Gastroesophageal sphincter (tissue), 3 donors: ENCODE measurements at regions not wholly inside any gene's neighbourhood (a gene's known extent, or its start where the extent isn't known, plus 50 kb on each side); places are given as distances from the start of the nearest gene placed in this dataset.

Experiments
- CTCF ChIP-seq, 4 experiments: fragments of 200-600 bp in 2 of 4; fragments of 450-650 bp in 2 of 4; sonication (generic) in 1 of 4; IDR thresholded peaks; one replicate each; pipeline ENCODE4 v1.5.1; 2017 to 2019; ENCODE audit warnings: antibody characterized with exemption in 4 of 4, mild to moderate bottlenecking in 2 of 4, moderate library complexity in 2 of 4
- POLR2AphosphoS5 ChIP-seq: sonication (generic); formaldehyde crosslinking; IDR thresholded peaks from one replicate; pipeline ENCODE4 v1.6.1; 2017; ENCODE audit warnings: antibody characterized with exemption

- TF ChIP-seq CTCF (IDR thresholded peaks at IDR 0.05) (no peak), POLR2AphosphoS5 (no peak)
Observed at GRCh38 chr2:196338440-196338839, 167.1 kb upstream of the STK17B start.
